ENCODE measurements at regions not wholly inside any gene's neighbourhood (a gene's known extent, or its start where the extent isn't known, plus 50 kb on each side); places are given as distances from the start of the nearest gene placed in this dataset.

GRCh38 chr5:117945258-117945657 is 1043.1 kb downstream of the DTWD2 start:
- no peak for DNase-seq (ENCODE audit: low read depth)

- no peak for DNase-seq (ENCODE audit: low read depth)
Observed at GRCh38 chr5:117943541-117943940, 1044.8 kb downstream of the DTWD2 start.

- no peak for DNase-seq (ENCODE audit: low read depth)
Observed at GRCh38 chr5:117942861-117943519, 1045.4 kb downstream of the DTWD2 start.

- DNase-seq (ENCODE audit: low read depth) = no peak
Observed at GRCh38 chr5:117893211-117893610, 1095.1 kb downstream of the DTWD2 start.

- DNase-seq (ENCODE audit: low read depth) = no peak
Observed at GRCh38 chr5:117892360-117892759, 1096.0 kb downstream of the DTWD2 start.

GRCh38 chr5:117889596-117889995 is 1098.8 kb downstream of the DTWD2 start:
- DNase-seq (ENCODE audit: low read depth) = no peak

GRCh38 chr5:117888688-117889087 is 1099.7 kb downstream of the DTWD2 start:
- DNase-seq (ENCODE audit: low read depth) = no peak

- DNase-seq (ENCODE audit: low read depth) = no peak
Observed at GRCh38 chr5:117881426-117882230, 1106.7 kb downstream of the DTWD2 start.

GRCh38 chr5:117880932-117881331 is 1107.4 kb downstream of the DTWD2 start:
- DNase-seq (ENCODE audit: low read depth) = no peak

GRCh38 chr5:117877731-117878130 is 1110.6 kb downstream of the DTWD2 start:
- DNase-seq (ENCODE audit: low read depth) = no peak

GRCh38 chr5:117872798-117873368 is 1115.5 kb downstream of the DTWD2 start:
- no peak for DNase-seq (ENCODE audit: low read depth)

- DNase-seq (ENCODE audit: low read depth) = no peak
Observed at GRCh38 chr5:117869596-117869995, 1118.8 kb downstream of the DTWD2 start.

- no peak for DNase-seq (ENCODE audit: low read depth)
Observed at GRCh38 chr5:117863586-117864296, 1124.6 kb downstream of the DTWD2 start.

- DNase-seq (ENCODE audit: low read depth) = no peak
Observed at GRCh38 chr5:117860550-117860949, 1127.8 kb downstream of the DTWD2 start.

GRCh38 chr5:117859176-117859575 is 1129.2 kb downstream of the DTWD2 start:
- no peak for DNase-seq (ENCODE audit: low read depth)

GRCh38 chr5:117856713-117857112 is 1131.6 kb downstream of the DTWD2 start:
- no peak for DNase-seq (ENCODE audit: low read depth)

GRCh38 chr5:117837786-117838185 is 1150.6 kb downstream of the DTWD2 start:
- no peak for DNase-seq (ENCODE audit: low read depth)

GRCh38 chr5:117833691-117834090 is 1154.7 kb downstream of the DTWD2 start:
- no peak for DNase-seq (ENCODE audit: low read depth)

GRCh38 chr5:117829646-117830045 is 1158.7 kb downstream of the DTWD2 start:
- DNase-seq (ENCODE audit: low read depth) = no peak

- DNase-seq (ENCODE audit: low read depth) = no peak
Observed at GRCh38 chr5:117813850-117814249, 1174.5 kb downstream of the DTWD2 start.

GRCh38 chr5:117812861-117813260 is 1175.5 kb downstream of the DTWD2 start:
- DNase-seq (ENCODE audit: low read depth) = no peak

GRCh38 chr5:117809251-117809650 is 1179.1 kb downstream of the DTWD2 start:
- no peak for DNase-seq (ENCODE audit: low read depth)

GRCh38 chr5:117805058-117805457 is 1183.3 kb downstream of the DTWD2 start:
- no peak for DNase-seq (ENCODE audit: low read depth)

Measured in stimulated activated CD4-positive, alpha-beta T cell treated with anti-CD3 and anti-CD28 coated beads, Interleukin-2, amount 100 ng/mL, for 4 hours (primary cell).